DMS 273 (cell line): ENCODE measurements at regions not wholly inside any gene's neighbourhood (a gene's known extent, or its start where the extent isn't known, plus 50 kb on each side); places are given as distances from the start of the nearest gene placed in this dataset.

Experiments
- DNase-seq: peaks from one replicate; lab custom pipeline; 2025; ENCODE audit not compliant: unreplicated experiment; lab: John Stamatoyannopoulos, UW

DNA sequence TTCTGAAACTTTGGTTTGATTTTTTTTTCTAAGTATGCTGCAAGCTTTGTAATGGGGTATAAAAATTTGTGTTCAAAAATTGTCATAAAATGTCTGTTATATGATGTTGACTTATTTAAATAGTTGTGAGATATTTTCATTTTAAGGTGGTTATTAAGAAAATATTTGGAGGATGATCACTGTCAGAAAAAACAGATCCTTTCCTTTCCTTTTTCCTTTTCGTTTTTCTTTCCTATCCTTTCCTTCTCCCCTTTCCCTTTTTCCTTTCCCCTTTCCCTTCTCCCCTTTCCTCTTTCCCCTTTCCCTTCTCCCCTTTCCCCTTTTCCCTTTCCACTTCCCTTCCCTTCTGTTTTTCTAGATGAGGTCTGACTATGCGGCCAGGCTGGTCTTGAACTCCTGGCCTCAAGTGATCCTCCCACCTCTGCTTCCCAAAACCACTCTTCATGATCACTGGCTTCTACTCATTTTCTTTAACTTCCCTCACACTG, 640.5 kb downstream of the PLCL1 start:
- DNase-seq, result no peak

DNA sequence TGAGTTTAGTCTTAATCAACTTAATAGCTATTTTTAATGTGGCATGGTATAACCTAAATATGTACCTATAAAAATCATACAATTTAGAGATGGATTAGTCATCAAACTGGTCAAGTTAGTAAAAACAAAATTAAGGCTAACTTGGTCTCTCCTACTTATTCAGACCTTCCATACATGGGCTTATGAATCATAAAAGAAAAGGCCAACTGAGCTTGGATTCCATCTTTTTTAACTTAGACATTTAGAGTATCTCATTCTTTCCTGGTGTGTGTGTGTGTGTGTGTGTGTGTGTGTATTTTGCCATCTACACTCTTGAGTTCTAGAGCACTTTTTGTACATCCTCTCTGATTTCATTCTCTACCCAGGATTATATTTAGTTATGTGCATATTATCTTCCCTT, 637.5 kb downstream of the PLCL1 start:
- DNase-seq, result no peak

DNA sequence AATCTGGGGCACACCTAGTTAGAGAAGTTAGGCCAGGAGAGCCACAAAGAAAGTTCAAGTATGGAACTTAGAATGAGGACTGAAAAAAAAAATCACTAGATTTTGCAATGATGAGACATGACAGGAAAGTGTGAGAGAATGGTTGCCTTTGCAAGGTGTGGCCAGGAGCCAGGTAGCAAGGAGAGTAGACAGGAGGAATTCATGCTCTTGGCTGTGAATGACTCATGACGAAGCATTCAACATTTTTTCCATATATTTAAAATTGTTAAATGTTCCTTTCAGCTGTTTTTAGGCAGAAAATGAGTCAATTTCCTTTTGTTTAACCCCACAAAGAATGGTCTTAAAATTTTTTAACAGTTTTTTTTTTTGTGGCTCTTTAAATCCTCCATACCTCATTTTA, 636.9 kb downstream of the PLCL1 start:
- DNase-seq, result no peak

DNA sequence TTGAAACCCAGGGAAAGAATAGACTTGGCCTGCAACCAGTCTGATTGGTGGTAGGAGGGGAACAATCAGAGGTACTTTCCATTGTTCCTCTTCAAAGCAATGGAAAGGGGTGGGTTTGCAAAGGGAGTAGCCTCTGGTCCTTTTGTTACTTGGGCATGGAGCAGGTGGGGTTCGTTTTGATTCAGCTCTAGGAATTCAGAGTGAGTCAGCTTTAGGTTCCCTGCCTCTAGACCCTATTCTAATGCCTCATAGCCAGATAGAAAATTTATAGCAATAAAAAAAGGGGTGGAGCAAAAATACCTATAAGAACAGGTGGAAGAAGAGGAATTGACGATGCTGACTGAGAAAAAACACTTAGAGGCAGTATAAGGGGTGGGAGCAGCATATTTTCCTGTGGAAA, 636.4 kb downstream of the PLCL1 start:
- no peak for DNase-seq

DNA sequence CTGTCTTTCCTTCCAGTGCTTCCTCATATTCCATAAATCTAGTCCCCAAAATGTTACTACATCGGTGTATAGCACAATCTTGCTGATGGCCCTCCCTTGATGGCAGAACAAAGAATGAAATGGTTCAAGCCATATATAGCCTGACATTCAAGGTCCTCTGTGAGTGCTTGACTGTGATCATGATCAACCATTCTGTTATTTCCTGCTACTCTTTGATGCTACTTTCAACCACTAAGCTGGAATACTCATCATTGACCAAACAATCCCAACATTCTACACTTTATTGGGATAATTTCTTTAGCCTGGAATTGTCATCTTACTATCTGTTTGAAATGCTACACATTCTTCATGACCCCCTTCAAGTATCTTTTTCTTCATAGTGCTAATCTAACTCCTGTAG, 633.9 kb downstream of the PLCL1 start:
- no peak for DNase-seq

DNA sequence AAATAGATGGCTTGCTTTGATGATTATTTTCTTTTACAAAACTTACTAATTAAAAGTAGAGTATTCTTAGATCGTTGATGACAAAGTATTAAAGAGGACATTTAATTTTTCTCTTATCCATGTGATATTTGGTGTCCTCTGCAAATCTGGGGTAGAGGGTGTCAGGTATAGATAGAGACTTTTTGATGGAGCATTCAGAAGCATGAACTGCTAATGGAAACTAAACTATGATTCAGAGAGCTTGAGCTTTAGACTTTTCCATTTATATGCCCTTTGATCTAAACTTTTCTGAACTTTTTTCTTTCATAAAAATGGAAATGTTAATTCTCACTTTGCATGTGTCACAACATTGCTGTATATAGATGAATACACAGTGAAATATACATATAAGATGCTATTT, 619.7 kb downstream of the PLCL1 start:
- no peak for DNase-seq

DNA sequence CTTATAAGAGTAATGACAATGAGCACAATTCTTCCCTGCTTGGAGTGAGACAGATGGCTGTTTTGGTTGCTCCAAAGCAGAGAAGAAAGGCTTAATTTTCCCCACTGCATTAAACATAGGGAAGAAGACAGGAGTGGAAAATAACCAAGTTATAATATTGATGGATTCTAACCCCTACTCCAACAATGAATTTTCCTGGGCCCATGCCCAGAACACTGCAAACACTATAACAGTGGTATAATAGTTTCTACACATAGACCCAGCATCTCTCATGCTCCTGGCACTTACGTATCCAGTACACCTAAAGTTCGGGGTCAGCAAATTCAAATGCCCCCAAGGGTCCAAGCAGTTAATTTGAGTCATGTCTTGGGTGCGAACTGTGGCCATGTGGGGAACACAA, 613.4 kb downstream of the PLCL1 start:
- no peak for DNase-seq

DNA sequence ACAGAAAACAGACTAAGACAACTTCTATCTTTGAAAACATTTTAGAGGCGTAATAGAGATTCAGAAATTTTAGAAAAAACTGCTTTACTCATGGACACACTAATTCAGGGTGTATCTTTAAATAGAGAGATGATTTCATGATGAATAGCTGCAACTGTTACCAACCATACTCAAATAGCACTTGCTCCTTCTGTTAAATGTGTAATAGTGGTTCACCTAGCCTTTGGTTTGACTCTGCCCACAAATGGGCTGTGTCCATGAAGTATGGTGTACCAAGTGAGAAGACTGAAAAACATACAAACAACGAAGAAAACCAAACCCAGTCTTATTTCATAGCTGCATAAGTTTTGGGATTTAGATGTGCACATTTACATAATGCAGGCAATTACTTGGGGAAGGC, 610.6 kb downstream of the PLCL1 start:
- DNase-seq, result no peak

DNA sequence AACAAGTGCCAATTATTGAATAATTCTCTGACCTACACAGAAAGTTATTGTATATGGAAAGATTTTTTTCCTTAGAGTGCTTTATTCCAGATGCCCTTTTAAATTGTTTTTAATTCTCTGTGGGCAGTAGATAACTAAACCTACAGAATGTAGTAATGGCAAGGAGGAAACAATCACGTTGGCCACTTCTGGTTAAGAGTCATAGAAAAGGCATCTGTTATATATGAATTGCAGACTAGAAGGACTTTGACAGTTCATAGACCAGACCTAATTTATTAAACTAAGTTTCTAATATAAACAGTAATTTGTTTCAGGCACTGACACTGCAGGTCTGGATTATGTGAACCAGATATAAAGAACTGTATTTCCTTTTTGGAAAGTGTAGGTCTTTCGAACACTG, 607.5 kb downstream of the PLCL1 start:
- no peak for DNase-seq

DNA sequence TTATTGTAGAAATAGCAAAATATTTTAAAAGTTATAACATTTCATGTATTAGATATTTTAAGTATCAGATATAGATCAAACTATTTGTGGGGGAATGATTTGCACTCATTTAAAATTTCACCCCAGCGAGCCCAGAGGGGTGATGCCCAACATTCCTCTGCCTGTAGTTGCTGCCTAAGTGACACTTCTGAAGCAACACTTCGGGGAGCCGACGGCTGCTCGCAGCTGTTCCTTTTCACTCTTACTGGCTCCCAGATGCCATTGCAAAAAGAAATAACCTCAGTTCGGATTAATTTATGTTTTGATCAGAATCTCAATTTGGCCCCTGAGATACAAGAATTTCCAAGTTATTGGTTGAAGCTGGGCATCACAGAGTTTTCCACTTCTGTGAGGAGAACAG, 603.8 kb downstream of the PLCL1 start:
- DNase-seq, result no peak

DNA sequence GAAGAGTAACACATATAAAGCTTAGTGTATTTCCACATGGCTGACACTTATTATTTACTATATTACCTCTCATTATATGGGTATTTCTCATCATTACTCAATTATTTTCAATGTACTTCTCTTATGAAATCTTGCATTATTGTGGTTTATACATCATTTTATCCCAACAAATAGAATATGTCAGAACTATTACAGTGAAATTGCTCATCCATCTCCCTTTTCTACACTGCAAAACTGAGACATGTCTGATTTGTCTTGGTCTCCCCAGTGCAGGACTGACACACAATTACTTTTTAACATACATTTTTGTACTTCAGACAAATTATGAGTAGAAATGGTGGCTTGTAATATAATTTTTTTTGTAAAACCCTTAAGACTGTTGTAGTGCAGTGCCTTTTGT, 600.9 kb downstream of the PLCL1 start:
- no peak for DNase-seq

DNA sequence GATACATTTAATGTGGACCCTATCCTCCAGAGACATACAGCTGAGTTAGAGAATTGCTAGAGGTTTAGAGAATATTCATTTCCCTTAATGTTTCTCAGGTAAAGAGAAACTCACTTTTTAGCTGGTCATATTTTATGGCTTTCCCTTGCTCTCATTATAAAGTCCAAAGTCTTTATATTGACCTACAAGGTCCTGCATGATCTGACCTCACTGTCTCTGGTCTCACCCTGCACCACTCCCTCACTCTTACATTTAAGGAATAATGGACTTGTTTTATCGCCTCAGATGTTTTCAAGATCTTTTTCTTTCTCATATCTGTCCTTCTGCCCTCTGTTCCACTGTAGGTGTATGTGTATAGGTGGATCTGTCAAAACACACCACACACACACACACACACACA, 597.3 kb downstream of the PLCL1 start:
- DNase-seq, result no peak

DNA sequence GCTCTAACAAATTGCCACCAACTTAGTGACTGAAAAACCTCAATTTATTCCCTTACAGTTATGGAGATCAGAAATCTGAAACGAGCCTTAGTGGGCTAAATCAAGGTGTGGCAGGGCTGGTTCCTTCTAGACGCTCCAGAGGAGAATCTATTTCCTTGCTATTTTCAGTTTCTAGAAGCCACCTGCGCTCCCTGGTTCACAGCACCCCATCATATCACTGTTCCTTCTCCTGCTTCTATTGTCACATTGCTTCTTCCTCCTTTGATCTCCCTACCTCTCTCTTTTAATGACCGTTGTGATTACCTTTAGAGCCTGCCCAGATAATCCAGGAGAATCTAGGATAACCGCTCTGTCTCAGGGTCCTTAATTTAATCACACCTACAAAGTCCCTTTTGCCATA, 596.6 kb downstream of the PLCL1 start:
- DNase-seq, result no peak

DNA sequence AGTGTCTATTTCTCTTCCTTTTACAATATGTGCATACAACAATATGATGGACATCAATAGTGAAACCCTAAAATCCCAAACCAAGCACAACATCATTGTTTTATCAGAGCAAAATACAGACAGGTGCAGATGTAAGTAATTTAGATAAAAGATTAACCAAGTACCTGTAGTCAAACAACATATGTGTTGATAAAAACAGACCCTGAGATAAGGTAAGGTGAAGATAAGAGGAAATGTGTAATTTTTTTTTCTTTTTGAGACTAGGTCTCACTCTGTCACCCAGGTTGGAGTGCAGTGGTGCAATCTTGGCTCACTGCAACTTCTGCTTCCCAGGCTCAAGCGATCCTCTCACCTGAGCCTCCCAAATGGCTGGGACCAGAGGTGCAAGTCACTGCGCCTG, 589.8 kb downstream of the PLCL1 start:
- no peak for DNase-seq

DNA sequence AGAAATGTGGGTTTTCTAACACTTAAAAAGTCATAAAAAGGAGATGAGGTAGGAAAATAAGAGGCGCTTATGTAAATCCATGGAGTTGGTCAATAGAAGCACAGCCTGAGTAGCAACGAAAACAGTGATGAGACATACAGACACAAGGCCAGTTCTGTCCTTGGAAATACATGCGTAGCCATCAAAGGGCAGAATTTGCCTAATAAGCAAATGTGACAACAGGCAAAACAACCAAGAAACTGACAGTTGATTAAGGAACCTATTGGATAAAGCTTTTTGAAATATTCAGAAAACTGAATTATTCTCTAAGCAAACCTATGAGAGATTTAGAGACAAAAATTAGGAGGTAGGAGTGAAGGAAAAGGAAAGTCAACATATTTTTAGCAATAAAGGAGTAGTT, 586.3 kb downstream of the PLCL1 start:
- no peak for DNase-seq

DNA sequence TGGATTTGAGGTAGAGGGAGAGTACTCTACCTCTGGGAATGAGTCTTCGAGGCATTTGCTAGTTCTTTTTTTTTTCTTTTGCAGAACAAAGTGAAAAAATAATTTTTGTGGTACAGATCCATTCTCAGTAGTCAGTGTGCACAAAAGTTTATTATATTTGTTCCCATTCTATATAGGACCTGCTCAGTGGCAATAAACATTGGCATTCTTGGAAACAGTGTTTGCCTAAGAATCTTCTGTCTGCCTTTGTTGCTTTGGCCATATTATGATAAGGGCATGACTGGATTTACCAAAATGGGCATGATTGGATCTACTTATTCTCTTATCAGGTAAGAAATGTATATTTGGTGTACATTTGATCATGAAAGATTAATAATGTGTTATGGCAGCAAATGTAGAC, 583.3 kb downstream of the PLCL1 start:
- no peak for DNase-seq

DNA sequence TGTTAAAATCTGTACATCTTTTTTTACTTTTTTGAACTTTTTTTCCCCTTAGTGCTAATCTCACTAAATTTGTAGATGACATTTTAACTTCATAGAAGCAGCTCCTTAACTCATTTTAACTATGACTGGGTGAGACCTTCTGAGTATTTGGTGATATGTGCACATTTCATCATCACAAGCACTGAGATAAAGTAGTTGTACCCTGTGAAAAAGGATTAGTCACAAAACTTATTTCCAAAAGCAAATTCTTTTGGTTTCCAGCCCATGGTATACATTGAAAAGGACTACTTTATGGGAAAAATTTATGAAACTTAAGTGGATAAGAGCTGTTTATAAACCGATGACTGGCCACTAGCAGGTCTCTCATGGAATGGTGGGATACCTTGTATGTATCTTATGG, 581.5 kb downstream of the PLCL1 start:
- DNase-seq, result no peak

DNA sequence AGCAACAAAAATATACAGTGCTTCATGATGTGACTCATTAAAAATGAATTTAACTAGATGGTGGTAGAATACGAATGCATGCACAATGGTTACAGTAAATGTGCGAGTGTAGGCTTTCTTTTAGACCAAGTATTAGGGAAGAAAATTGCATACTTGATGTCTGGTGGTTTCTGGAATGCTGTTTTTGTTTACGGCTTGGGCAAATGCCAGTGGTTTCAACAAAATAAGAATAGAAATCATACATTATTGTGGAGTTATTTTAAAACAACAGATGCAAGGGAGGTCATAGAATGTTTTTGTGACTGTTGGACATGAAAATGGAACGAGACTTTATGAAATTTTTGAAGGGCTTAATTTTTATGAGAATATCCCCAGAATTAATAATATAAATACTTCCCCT, 580.9 kb downstream of the PLCL1 start:
- DNase-seq, result no peak

DNA sequence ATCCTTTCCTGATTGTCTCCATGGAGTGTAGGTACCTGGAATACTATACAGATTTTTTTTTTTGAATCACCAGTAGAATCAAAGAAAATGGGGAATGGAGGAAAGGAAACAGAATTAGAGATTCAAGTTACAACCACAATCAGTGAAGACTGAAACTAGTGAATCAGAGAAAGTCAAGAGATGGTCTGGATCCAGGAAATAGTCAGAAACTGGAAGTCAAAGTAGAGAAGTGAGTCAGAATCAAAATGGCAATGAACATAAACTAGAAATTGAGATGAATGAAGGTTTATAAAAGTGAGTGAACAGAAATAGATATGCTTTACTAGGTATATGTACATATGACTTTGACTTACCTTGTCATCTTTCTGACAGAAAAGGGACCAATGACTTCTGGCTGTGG, 579.0 kb downstream of the PLCL1 start:
- no peak for DNase-seq

DNA sequence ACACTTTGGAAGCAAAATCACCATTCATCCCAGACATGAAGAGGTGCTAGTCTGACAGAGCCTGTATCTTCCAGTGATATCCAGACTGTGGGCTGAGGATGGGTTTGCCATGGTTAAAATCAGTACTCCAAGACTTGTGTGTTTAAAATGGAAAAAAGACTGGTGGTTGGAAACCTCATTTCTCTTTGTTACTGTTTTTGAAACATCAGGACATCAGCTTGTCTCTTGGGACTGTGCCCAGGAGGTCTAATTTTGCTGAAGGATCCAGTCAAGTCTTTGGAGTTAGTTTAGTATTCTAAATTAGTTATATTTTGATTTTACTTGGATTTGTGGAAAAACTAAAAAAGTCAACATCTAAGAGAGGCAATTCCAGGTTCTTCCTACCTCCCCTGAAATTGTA, 578.4 kb downstream of the PLCL1 start:
- no peak for DNase-seq

DNA sequence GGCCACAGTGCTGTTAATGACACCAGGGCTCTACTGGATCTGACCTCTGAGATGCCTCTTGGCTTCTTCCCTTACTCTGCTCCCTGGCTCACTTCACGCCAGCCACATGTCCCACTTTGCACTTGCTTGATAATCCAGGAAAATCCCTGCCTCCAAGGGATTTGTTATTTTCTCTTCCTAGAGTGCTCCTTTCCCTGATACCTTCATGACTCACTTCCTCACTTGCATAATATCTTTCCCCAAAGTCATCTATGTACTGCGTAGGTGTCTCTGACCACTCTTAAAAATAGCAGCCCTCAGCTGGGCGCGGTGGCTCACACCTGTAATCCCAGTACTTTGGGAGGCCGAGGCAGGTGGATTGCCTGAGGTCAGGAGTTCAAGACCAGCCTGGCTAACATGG, 572.3 kb downstream of the PLCL1 start:
- no peak for DNase-seq

DNA sequence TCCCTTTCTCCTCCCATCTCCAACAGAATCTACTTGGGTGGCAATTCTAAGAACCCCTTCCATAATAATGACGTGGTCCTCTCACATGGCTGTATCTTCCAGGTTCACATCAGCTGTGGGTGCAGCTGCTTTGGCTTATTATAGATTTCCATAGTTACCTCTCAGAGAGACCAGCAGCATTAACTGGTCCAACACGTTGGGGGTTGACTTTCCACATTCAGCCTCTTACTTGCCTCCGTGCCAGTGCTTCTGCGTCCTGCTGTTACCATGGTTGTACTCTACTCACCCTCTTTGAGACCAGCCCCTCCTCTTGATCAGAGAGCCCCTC, 570.7 kb downstream of the PLCL1 start:
- no peak for DNase-seq

DNA sequence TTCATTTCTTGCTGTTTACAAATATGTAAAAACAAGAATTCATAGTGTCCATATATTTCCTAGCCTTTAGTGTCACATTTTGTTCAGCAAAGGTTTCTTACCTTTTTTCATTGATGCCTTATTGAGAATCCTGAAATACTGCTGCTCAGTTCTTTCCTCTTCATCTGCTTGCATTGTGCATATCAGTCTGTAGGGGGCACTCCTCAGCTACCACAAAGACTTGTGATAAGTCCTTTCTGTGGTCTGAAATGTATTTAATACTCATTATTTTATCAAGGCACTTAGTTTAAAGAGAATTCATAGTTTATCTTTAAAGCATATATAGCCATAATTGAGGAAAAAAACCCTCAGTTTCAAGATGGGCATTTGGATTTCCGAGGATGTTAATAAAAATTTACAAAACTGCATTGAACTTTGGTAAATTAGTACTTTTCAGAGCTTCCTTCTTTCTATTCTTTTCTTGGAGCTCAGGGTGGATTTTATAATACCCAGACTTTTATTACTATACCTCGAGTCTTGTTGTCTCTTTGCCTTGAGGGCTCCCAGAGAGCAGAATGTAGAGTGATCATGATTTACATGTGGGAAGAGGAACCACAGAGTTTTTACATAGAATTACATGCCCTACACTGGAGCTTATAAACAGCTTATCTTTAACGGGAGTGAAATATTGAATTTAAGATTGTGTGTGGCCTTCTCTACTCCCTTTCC, 570.1 kb downstream of the PLCL1 start:
- DNase-seq, result peak; percentile 72
